HUES64 (cell line): ENCODE measurements at regions not wholly inside any gene's neighbourhood (a gene's known extent, or its start where the extent isn't known, plus 50 kb on each side); places are given as distances from the start of the nearest gene placed in this dataset.
"Not testable (repeated sequence)": the region's sequence is repeated elsewhere in the genome, so short reads cannot be mapped to it uniquely, and the experiment has no call there.

Experiments
- H3K27ac ChIP-seq: 2 replicates; pipeline ENCODE4 v1.7.0; 2013; ENCODE audit warnings: low read depth, low read length, inconsistent platforms
- H3K27me3 ChIP-seq: 2 replicates; pipeline ENCODE4 v1.6.1; 2013; ENCODE audit warnings: mild to moderate bottlenecking, low read length; ENCODE audit not compliant: insufficient read depth
- H3K36me3 ChIP-seq: 2 replicates; pipeline ENCODE4 v1.6.1; 2013; ENCODE audit warnings: mild to moderate bottlenecking, low read length; ENCODE audit not compliant: insufficient read depth
- H3K4me1 ChIP-seq: 2 replicates; pipeline ENCODE4 v1.6.1; 2013; ENCODE audit warnings: mild to moderate bottlenecking, low read length, moderate library complexity; ENCODE audit not compliant: insufficient read depth
- H3K4me3 ChIP-seq: 2 replicates; pipeline ENCODE4 v1.5.1; 2013; ENCODE audit warnings: mild to moderate bottlenecking, low read length, moderate library complexity
- H3K9ac ChIP-seq: 2 replicates; pipeline ENCODE4 v1.6.1; 2013; ENCODE audit warnings: mild to moderate bottlenecking, low read depth, low read length
- H3K9me3 ChIP-seq: 2 replicates; pipeline ENCODE4 v1.6.1; 2013; ENCODE audit warnings: low read depth, low read length; ENCODE audit not compliant: insufficient read depth
- WGBS: fragments of 150-250, 120-280 bp; methylation state at CpG from one replicate; pipeline ENCODE4 v1.1.7; 2013; ENCODE audit warnings: missing lambda C conversion rate; 5-methylcytosine and 5-hydroxymethylcytosine counted together

DNA sequence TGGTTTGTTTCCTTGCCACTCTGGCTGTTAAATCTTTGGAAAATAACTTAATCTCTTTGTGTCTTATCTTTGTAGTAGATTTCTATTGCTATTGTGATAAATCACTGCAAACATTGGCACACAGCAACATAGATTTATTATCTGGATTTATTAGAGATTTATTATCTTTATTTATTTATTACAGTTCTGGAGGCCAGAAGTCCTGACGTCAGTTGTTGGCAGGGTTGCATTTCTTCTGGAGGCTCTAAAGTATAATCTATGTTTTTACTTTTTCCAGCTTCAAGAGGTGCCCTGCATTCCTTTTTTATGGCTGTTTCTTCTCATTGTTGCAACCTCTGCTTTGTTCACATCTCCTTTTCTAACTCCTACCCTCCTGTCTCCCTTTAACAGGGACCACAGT is 542.8 kb downstream of the GRXCR1 start:
- Histone ChIP-seq H3K4me1 (no peaks in the 10 kb centered on the region), H3K9me3 (peaks cover 26% of the 10 kb centered on the region), H3K27ac (no peak overlapping the region), H3K9ac (no peak overlapping the region), H3K27me3 (no peaks in the 10 kb centered on the region), H3K36me3 (no peaks in the 10 kb centered on the region), H3K4me3 (no peak overlapping the region)
- WGBS, result 100% methylated on average over 1 of the region's 1 CpG

DNA sequence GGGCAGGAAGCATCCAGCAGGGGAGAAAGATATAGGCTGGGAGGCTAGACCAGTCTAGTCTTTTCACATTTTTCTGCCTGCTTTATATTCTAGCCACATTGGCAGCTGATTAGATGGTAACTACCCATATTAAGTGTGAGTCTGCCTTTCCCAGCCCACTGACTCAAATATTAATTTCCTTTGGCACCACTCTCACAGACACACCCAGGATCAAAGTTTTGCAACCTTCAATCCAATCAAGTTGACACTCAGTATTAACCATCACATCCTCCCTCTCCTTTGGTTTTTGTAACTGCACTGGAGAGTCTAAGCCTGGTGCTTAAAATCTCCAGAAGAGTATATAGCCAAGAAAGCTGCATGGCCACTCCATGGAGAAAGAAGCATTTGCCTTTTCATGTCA is 560.4 kb downstream of the GRXCR1 start:
- Histone ChIP-seq H3K27ac (no peak overlapping the region), H3K9ac (no peak overlapping the region), H3K36me3 (no peaks in the 10 kb centered on the region), H3K4me1 (peaks cover 4% of the 10 kb centered on the region; the same call in 1 of the 2 replicates), H3K27me3 (no peaks in the 10 kb centered on the region), H3K9me3 (no peaks in the 10 kb centered on the region), H3K4me3 (no peak overlapping the region)

DNA sequence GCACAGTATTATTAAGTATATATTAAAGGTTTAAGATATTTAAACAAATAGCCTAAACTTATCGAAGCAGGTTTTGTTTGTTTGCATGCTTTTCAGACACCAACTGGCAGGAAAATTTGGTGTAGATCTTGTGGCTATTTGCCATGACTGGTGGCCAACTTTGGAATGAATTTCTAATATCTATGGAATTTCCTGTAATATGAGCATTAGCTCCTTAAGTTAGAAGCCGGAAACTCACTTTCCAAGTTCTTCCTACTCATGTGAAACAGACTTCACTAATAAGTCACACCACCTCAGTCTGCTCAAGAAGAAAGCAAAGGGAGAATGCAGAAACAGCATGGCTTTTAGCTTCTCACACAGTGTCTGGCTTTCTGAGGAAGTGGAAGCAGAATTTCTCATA is 563.9 kb downstream of the GRXCR1 start:
- Histone ChIP-seq H3K9ac (no peak overlapping the region), H3K4me3 (no peak overlapping the region), H3K9me3 (no peaks in the 10 kb centered on the region), H3K36me3 (no peaks in the 10 kb centered on the region), H3K27ac (no peak overlapping the region), H3K4me1 (peaks cover 6% of the 10 kb centered on the region; the same call in 1 of the 2 replicates), H3K27me3 (no peaks in the 10 kb centered on the region)
- WGBS, result 83% methylated on average over 2 of the region's 2 CpGs

DNA sequence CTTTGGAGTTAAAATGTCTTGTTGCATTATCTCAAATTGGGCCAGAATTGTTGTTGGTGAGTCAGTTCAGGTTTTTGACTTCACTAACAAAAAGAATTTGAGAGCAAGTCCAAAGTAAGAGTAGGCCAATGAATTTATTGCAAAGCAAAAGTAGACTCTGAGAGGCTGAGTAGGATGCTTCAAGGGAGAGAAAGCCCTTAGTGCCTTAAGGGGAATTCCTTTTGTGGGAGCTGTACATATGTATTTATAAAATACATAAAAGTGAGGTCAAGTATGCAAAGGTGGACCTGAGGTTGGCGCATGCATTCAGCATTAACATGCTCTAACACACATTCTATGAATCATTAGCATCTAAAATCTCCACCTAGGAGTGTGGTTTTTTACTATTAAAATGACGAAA is 565.4 kb downstream of the GRXCR1 start:
- no peak overlapping the region for H3K27ac ChIP-seq
- no peak overlapping the region for H3K4me3 ChIP-seq
- H3K27me3 ChIP-seq, result no peaks in the 10 kb centered on the region
- peaks cover 6% of the 10 kb centered on the region; the same call in 1 of the 2 replicates for H3K4me1 ChIP-seq
- H3K9me3 ChIP-seq, result no peaks in the 10 kb centered on the region
- H3K9ac ChIP-seq, result no peak overlapping the region
- no peaks in the 10 kb centered on the region for H3K36me3 ChIP-seq
- WGBS, result no CpG with 5 or more reads among the region's 2 CpGs

DNA sequence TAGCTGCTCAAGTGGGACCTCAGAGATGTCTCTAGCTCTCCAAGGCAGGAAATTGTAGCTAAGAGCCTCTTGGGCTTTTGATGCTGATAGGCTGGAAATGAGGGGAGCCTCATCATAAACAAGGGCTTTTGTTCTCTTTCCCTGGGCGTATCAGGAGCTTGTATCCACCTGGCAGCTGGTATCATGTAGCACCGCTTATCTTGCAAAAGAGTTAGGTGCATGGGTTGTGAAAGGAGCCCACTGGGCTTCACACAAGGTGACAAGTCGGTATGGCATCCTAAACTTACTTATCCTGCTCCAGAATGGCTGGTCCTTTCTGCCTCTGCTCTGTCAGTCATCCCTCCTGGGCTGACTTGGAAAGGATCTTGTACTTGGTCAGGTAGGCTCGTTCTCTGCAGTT is 565.8 kb downstream of the GRXCR1 start:
- Histone ChIP-seq H3K4me3 (no peak overlapping the region), H3K4me1 (peaks cover 6% of the 10 kb centered on the region; the same call in 1 of the 2 replicates), H3K9me3 (no peaks in the 10 kb centered on the region), H3K36me3 (no peaks in the 10 kb centered on the region), H3K9ac (no peak overlapping the region), H3K27me3 (no peaks in the 10 kb centered on the region), H3K27ac (no peak overlapping the region; the same call in 1 of the 2 replicates)
- 87% methylated on average over 4 of the region's 4 CpGs for WGBS

DNA sequence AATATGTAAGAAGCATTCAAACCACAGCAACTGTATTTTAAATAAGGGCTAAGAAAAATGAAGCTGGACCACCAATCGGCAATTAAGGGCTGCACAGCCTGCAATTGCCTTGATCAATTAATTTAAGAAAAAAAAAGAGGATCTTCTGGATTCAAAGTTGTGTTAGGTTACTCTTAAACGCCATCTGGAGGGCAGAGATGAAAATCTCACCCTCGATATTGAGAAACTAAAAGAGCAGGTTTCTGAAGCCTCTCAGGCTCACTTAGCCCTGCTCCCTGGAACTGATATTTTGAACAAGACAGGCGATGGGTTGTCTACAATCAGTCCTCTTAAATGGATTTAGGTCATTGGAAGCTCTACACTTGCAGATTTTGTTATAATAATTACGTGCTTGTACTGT is 579.4 kb downstream of the GRXCR1 start:
- no peaks in the 10 kb centered on the region for H3K36me3 ChIP-seq
- no peak overlapping the region for H3K27ac ChIP-seq
- peaks cover 54% of the 10 kb centered on the region for H3K9me3 ChIP-seq
- no peak overlapping the region for H3K4me3 ChIP-seq
- WGBS, result 90% methylated on average over 5 of the region's 5 CpGs
- H3K27me3 ChIP-seq, result no peaks in the 10 kb centered on the region
- H3K4me1 ChIP-seq, result no peaks in the 10 kb centered on the region
- H3K9ac ChIP-seq, result no peak overlapping the region

DNA sequence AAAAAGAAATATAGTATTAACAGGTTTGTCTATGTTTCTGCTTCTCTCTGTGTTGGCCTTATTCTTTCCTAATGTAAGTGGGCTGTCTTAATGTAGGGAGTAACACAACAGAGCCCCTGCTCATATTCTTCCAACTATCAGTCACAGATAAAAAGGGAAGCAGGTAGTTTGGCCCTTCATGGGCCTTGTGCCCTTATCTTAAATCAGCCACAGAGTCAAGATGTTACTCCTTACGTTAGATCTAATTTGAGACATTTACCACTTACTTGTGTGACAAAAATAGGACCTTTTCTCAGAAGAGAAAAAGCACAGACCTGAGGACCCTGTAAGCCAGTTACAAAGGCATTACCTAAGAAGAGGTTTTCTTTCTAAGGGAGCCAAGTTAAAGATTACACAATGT is 589.0 kb downstream of the GRXCR1 start:
- Histone ChIP-seq H3K4me3 (no peak overlapping the region), H3K36me3 (no peaks in the 10 kb centered on the region), H3K27ac (no peak overlapping the region), H3K9ac (no peak overlapping the region), H3K9me3 (peaks cover 17% of the 10 kb centered on the region), H3K27me3 (no peaks in the 10 kb centered on the region), H3K4me1 (no peaks in the 10 kb centered on the region)
- WGBS, result 96% methylated on average over 1 of the region's 1 CpG

DNA sequence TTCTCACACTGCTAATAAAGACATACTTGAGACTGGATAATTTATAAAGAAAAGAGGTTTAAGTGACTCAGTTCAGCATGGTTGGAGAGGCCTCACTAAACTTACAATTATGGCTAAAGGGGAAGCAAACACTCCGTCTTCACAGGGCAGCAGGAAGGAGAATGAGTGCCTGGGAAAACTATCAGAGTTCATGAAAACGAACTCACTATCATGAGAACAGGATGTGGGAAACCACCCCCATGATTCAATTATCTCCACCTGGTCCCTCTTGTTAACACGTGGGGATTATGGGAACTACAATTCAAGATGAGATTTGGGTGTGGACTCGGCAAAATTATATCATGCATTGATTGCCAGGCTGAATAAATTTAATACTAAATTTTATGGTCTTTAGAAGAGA is 592.7 kb downstream of the GRXCR1 start:
- Histone ChIP-seq H3K4me1 (no peaks in the 10 kb centered on the region), H3K27me3 (no peaks in the 10 kb centered on the region), H3K27ac (no peak overlapping the region), H3K36me3 (no peaks in the 10 kb centered on the region), H3K9ac (no peak overlapping the region), H3K4me3 (no peak overlapping the region), H3K9me3 (0 out of 2 replicates have a peak, but pooled peaks cover 6% of the 10 kb centered on the region)
- 86% methylated on average over 2 of the region's 4 CpGs for WGBS

DNA sequence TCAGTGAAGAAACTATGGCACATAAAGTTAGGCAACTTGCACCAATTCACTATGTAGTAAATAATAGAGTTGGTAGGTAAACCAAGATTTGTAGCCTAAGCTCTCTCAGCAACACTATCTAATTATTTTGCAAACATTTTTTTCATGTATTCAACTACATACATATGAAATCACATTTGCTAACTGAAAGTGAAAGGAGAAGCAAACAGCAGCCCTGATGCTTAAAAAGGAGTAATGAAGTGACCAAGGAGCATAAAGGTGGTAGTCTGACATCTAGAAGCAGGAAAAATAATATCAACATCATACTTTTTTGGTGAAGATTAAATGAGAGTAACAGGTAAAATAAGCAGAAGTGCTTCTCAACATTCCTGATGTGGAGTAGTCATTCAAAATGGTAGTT is 603.7 kb downstream of the GRXCR1 start:
- no peaks in the 10 kb centered on the region for H3K36me3 ChIP-seq
- no peaks in the 10 kb centered on the region for H3K4me1 ChIP-seq
- H3K9me3 ChIP-seq, result no peaks in the 10 kb centered on the region
- H3K9ac ChIP-seq, result no peak overlapping the region
- H3K4me3 ChIP-seq, result no peak overlapping the region
- H3K27me3 ChIP-seq, result no peaks in the 10 kb centered on the region
- H3K27ac ChIP-seq, result no peak overlapping the region

DNA sequence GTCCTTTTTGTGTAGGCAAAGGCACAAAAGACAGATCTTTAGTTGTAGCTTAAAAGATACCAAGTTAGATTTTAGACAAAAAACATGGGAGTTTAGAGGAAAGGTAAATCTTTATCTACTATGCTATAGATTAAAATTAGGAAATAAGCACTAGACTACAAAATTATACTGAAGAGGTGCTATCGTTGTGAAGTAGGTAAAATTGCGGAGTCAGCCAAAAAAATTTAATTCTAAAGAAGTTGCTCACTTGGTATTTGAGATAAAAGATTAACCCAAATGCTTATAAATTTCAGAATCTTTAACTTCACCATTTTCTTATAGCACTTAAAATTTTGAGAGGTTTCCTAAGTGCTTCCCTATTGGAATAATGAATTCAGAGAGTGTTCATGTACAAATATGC is 604.1 kb downstream of the GRXCR1 start:
- no peak overlapping the region for H3K27ac ChIP-seq
- no CpG with 5 or more reads among the region's 2 CpGs for WGBS
- no peaks in the 10 kb centered on the region for H3K36me3 ChIP-seq
- no peaks in the 10 kb centered on the region for H3K9me3 ChIP-seq
- H3K4me3 ChIP-seq, result no peak overlapping the region
- H3K4me1 ChIP-seq, result no peaks in the 10 kb centered on the region
- H3K27me3 ChIP-seq, result no peaks in the 10 kb centered on the region
- H3K9ac ChIP-seq, result no peak overlapping the region

DNA sequence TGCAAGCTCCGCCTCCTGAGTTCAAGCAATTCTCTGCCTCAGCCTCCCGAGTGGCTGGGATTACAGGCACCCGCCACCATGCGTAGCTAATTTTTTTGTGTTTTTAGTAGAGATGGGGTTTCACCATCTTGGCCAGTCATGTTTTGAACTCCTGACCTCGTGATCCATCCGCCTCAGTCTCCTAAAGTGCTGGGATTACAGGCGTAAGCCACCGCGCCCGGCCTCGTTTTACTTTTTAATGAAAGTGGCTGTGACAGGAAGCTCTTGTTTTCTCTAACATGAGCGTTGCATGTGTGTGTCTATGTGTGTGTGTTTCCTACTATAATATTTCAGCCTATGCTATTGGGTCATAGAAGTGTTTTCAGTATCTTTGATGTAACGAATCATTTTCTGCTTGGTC is 613.3 kb downstream of the GRXCR1 start:
- 95% methylated on average over 13 of the region's 13 CpGs for WGBS
- peaks cover 15% of the 10 kb centered on the region for H3K9me3 ChIP-seq
- H3K4me3 ChIP-seq, H3K4me1 ChIP-seq, H3K27me3 ChIP-seq, H3K9ac ChIP-seq, H3K36me3 ChIP-seq, H3K27ac ChIP-seq: not testable (repeated sequence)

DNA sequence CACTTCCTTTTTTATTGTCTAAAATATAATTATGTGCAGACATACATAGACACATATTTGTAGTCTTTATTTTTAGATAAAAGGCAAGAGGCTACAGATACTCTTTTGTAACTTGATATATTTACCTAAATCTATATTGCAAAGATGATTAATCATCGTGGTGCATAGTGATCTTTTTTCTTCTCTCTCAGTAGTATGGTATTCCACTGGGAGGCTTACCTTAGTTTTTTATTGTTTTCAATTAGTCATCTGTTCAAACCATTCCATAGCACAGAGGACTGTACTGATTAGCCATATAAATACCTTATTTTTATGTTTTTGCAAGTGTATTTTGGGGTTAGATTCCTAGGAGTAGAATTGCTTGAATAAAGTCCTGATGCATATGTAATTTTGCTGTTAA is 619.7 kb downstream of the GRXCR1 start:
- no peak overlapping the region for H3K27ac ChIP-seq
- H3K9ac ChIP-seq, result no peak overlapping the region
- no CpG with 5 or more reads among the region's 1 CpG for WGBS
- H3K4me3 ChIP-seq, result no peak overlapping the region
- no peaks in the 10 kb centered on the region for H3K27me3 ChIP-seq
- peaks cover 16% of the 10 kb centered on the region for H3K9me3 ChIP-seq
- no peaks in the 10 kb centered on the region for H3K4me1 ChIP-seq
- H3K36me3 ChIP-seq, result no peaks in the 10 kb centered on the region
